GM19324 (cell line): ENCODE measurements at regions not wholly inside any gene's neighbourhood (a gene's known extent, or its start where the extent isn't known, plus 50 kb on each side); places are given as distances from the start of the nearest gene placed in this dataset.

Experiments used
- ATAC-seq: cut with Tn5 transposase; IDR thresholded peaks from one replicate; pipeline ENCODE4 v1.9.1; 2021; ENCODE audit warnings: mild to moderate bottlenecking, moderate library complexity; ENCODE audit not compliant: unreplicated experiment, low FRiP score

- no peak for ATAC-seq
These were observed 517.9 kb downstream of the EIPR1 start for GRCh38 chr2:2859732-2860131.

- no peak for ATAC-seq
These were observed 518.5 kb downstream of the EIPR1 start for GRCh38 chr2:2859164-2859563.

GRCh38 chr2:2856723-2857415 is 520.7 kb downstream of the EIPR1 start:
- no peak for ATAC-seq

GRCh38 chr2:2855297-2855696 is 522.3 kb downstream of the EIPR1 start:
- ATAC-seq, result no peak

GRCh38 chr2:2853346-2853745 is 522.3 kb upstream of the MYT1L start:
- no peak for ATAC-seq

- no peak for ATAC-seq
These were observed 521.0 kb upstream of the MYT1L start for GRCh38 chr2:2851806-2852777.

GRCh38 chr2:2851316-2851715 is 520.2 kb upstream of the MYT1L start:
- ATAC-seq, result no peak

GRCh38 chr2:2850859-2851258 is 519.8 kb upstream of the MYT1L start:
- no peak for ATAC-seq

GRCh38 chr2:2850218-2850755 is 519.2 kb upstream of the MYT1L start:
- ATAC-seq, result no peak

GRCh38 chr2:2849464-2850217 is 518.6 kb upstream of the MYT1L start:
- ATAC-seq, result no peak

- no peak for ATAC-seq
These were observed 517.7 kb upstream of the MYT1L start for GRCh38 chr2:2848621-2849333.

- ATAC-seq, result no peak
These were observed 517.1 kb upstream of the MYT1L start for GRCh38 chr2:2848198-2848597.

- ATAC-seq, result no peak
These were observed 516.2 kb upstream of the MYT1L start for GRCh38 chr2:2847209-2847676.

- no peak for ATAC-seq
These were observed 515.5 kb upstream of the MYT1L start for GRCh38 chr2:2846332-2847208.

GRCh38 chr2:2845806-2846315 is 514.8 kb upstream of the MYT1L start:
- ATAC-seq, result no peak

- ATAC-seq, result no peak
These were observed 514.2 kb upstream of the MYT1L start for GRCh38 chr2:2845267-2845666.

GRCh38 chr2:2843969-2844548 is 513.0 kb upstream of the MYT1L start:
- no peak for ATAC-seq

- no peak for ATAC-seq
These were observed 511.4 kb upstream of the MYT1L start for GRCh38 chr2:2842466-2842865.
